Liver (tissue), 3 donors: ENCODE measurements at regions not wholly inside any gene's neighbourhood (a gene's known extent, or its start where the extent isn't known, plus 50 kb on each side); places are given as distances from the start of the nearest gene placed in this dataset.

Source experiments
- JUND ChIP-seq, 2 donors: IDR thresholded peaks; 2 replicates each; pipeline ENCODE4 v1.6.1; 2016; ENCODE audit warnings: antibody characterized with exemption in 2 of 2
- RAD21 ChIP-seq, 2 donors: IDR thresholded peaks; 2 replicates each; pipeline ENCODE4 v1.6.1; 2016; ENCODE audit warnings: antibody characterized with exemption in 2 of 2, mild to moderate bottlenecking in 2 of 2
- RXRA ChIP-seq, 2 donors: IDR thresholded peaks; 2 replicates each; pipeline ENCODE4 v1.6.1; 2017 to 2018; ENCODE audit warnings: antibody characterized with exemption in 2 of 2, mild to moderate bottlenecking in 1 of 2
- SP1 ChIP-seq: IDR thresholded peaks from 2 replicates; pipeline ENCODE4 v1.6.1; 2018; ENCODE audit warnings: antibody characterized with exemption, mild to moderate bottlenecking
- YY1 ChIP-seq: IDR thresholded peaks from 2 replicates; pipeline ENCODE4 v1.6.1; 2016; ENCODE audit warnings: antibody characterized with exemption, mild to moderate bottlenecking
- TF ChIP-seq, protein P1 (sequence below): fragments of 150-350 bp; IDR thresholded peaks from 2 replicates; pipeline ENCODE4 v1.5.1; 2017; ENCODE audit warnings: improper control_type of control experiment, low read depth, low read length; ENCODE audit not compliant: missing input control
- TF ChIP-seq, protein P2 (sequence below): IDR thresholded peaks from 2 replicates; pipeline ENCODE4 v1.6.1; 2016; ENCODE audit warnings: antibody characterized with exemption
- TF ChIP-seq, protein P3 (sequence below): IDR thresholded peaks from 2 replicates; pipeline ENCODE4 v1.6.1; 2016; ENCODE audit warnings: antibody characterized with exemption
- donor health status: healthy.
- donor health status: healthy.

DNA sequence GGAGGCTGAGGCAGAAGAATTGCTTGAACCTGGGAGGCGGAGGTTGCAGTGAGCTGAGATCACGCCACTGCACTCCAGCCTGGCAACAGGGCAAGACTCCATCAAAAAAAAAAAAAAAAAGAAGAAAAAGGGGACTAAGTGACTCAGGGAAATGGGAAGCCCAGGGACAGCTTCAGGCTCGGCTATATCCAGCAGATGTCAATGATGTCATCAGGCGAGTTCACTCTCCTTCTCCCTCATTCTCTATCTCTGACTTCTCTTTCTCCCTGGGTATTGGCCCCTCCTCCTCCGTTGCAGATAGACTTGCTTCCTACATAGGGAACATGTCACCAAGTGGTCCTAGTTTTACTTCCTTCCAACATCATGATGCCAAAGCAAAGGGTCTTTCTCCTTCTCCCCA lies 316.8 kb downstream of the TFAP2C start:
- TF ChIP-seq, protein P1, sequence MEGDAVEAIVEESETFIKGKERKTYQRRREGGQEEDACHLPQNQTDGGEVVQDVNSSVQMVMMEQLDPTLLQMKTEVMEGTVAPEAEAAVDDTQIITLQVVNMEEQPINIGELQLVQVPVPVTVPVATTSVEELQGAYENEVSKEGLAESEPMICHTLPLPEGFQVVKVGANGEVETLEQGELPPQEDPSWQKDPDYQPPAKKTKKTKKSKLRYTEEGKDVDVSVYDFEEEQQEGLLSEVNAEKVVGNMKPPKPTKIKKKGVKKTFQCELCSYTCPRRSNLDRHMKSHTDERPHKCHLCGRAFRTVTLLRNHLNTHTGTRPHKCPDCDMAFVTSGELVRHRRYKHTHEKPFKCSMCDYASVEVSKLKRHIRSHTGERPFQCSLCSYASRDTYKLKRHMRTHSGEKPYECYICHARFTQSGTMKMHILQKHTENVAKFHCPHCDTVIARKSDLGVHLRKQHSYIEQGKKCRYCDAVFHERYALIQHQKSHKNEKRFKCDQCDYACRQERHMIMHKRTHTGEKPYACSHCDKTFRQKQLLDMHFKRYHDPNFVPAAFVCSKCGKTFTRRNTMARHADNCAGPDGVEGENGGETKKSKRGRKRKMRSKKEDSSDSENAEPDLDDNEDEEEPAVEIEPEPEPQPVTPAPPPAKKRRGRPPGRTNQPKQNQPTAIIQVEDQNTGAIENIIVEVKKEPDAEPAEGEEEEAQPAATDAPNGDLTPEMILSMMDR = no peak
- TF ChIP-seq RXRA (IDR thresholded peaks at IDR 0.05) (no peak), YY1 (no peak), RAD21 (IDR thresholded peaks at IDR 0.05) (no peak), JUND (IDR thresholded peaks at IDR 0.05) (no peak), SP1 (no peak)
- TF ChIP-seq, protein P2, sequence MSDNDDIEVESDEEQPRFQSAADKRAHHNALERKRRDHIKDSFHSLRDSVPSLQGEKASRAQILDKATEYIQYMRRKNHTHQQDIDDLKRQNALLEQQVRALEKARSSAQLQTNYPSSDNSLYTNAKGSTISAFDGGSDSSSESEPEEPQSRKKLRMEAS = no peak
- TF ChIP-seq, protein P3, sequence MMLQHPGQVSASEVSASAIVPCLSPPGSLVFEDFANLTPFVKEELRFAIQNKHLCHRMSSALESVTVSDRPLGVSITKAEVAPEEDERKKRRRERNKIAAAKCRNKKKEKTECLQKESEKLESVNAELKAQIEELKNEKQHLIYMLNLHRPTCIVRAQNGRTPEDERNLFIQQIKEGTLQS = no peak
